HepG2 (cell line): ENCODE measurements at regions not wholly inside any gene's neighbourhood (a gene's known extent, or its start where the extent isn't known, plus 50 kb on each side); places are given as distances from the start of the nearest gene placed in this dataset.

ENCODE experiments used
- ATAC-seq: fragments of 200-7000 bp; cut with Tn5 transposase; 3 replicates; pipeline ENCODE4 v1.9.1; 2020; ENCODE audit warnings: mild to moderate bottlenecking, moderate library complexity
- BruUV-seq: library from RNA; stranded (reverse); fragments of 400-500 nt; replicated peaks from 2 replicates; lab custom pipeline; 2021; lab: Mats Ljungman, UMichigan
- CTCF ChIA-PET: fragments of 300-600 bp; formaldehyde crosslinking; extraction: SDS; loops from one replicate; lab custom pipeline; 2021; ENCODE audit warnings: low total read pairs, inconsistent platforms, low intra/inter-chr PET ratio; lab: Yijun Ruan, JAX
- POLR2A ChIA-PET: fragments of 350-600 bp; sonication (Branson Sonifier 250); formaldehyde crosslinking; loops from one replicate; lab custom pipeline; 2020; ENCODE audit warnings: antibody characterized with exemption, inconsistent platforms; lab: Yijun Ruan, JAX
- DNase-seq: peaks from one replicate; pipeline ENCODE4 v3.0.0-alpha.2; 2015; ENCODE audit warnings: low spot score
- FAIRE-seq: peaks from 3 replicates; lab custom pipeline; 2011; peaks lifted over from hg19 to GRCh38; lab: Jason Lieb, UNC
- H2AFZ ChIP-seq: one replicate; pipeline ENCODE4 v1.6.1; 2011; ENCODE audit warnings: low read length, inconsistent platforms
- H3K27ac ChIP-seq: fragments of 300-600 bp; 3 replicates; pipeline ENCODE4 v1.8.0; 2011; ENCODE audit warnings: mixed run types, mild to moderate bottlenecking, mixed read lengths, low read length, inconsistent platforms; ENCODE audit not compliant: insufficient read depth; ENCODE audit errors: extremely low read length
- H3K27me3 ChIP-seq, 2 experiments: fragments of 200-600 bp in 1 of 2; 2 replicates in 1 of 2; 3 replicates in 1 of 2; pipeline versions ENCODE4 v1.6.0 to v1.8.0; 2011; ENCODE audit warnings: low read length in 2 of 2, mild to moderate bottlenecking in 2 of 2, moderate library complexity in 2 of 2, inconsistent platforms in 1 of 2; ENCODE audit not compliant: insufficient read depth in 2 of 2, control insufficient read depth in 1 of 2
- H3K36me3 ChIP-seq, 2 experiments: fragments of 200-600 bp in 1 of 2; replicated peaks in 1 of 2; 2 replicates in 1 of 2; 3 replicates in 1 of 2; pipeline versions ENCODE4 v1.5.1 to v1.8.0; 2011; ENCODE audit warnings: low read length in 2 of 2, inconsistent platforms in 1 of 2; ENCODE audit not compliant: insufficient read depth in 2 of 2, control insufficient read depth in 1 of 2
- H3K4me1 ChIP-seq: 2 replicates; pipeline ENCODE4 v1.5.1; 2012; ENCODE audit warnings: low read length, inconsistent platforms; ENCODE audit not compliant: insufficient read depth
- H3K4me2 ChIP-seq: 2 replicates; pipeline ENCODE4 v1.6.0; 2011; ENCODE audit warnings: low read depth, low read length, inconsistent platforms
- H3K4me3 ChIP-seq, 3 experiments: fragments of 200-600 bp in 1 of 3; sonication (generic), shearing (Covaris generic) in 1 of 3; replicated peaks in 1 of 3; 2 replicates each; pipeline ENCODE4 v1.5.1; 2011 to 2016; ENCODE audit warnings: low read length in 3 of 3, inconsistent platforms in 2 of 3, low read depth in 2 of 3, mild to moderate bottlenecking in 2 of 3, control low read depth in 1 of 3, mixed read lengths in 1 of 3; ENCODE audit not compliant: insufficient read depth in 1 of 3
- H3K79me2 ChIP-seq: one replicate; pipeline ENCODE4 v1.6.1; 2011; ENCODE audit warnings: low read length, inconsistent platforms; ENCODE audit not compliant: insufficient read depth
- H3K9ac ChIP-seq: 2 replicates; pipeline ENCODE4 v1.6.0; 2011; ENCODE audit warnings: mild to moderate bottlenecking, low read depth, low read length, inconsistent platforms; ENCODE audit not compliant: insufficient read depth
- H3K9me3 ChIP-seq: 2 replicates; pipeline ENCODE4 v1.5.1; 2012; ENCODE audit warnings: mild to moderate bottlenecking, low read length
- H4K20me1 ChIP-seq: 2 replicates; pipeline ENCODE4 v1.6.0; 2011; ENCODE audit warnings: inconsistent platforms, mild to moderate bottlenecking, low read length, moderate library complexity; ENCODE audit not compliant: insufficient read depth
- ATAD3A ChIP-seq: sonication (generic); formaldehyde crosslinking; IDR thresholded peaks from 2 replicates; pipeline ENCODE4 v1.4.0; 2020; ENCODE audit warnings: missing genetic modification reagents
- GATAD1 ChIP-seq: IDR thresholded peaks from 2 replicates; pipeline ENCODE4 v1.6.1; 2016; ENCODE audit warnings: missing genetic modification reagents, missing compliant biosample characterization
- IKZF4 ChIP-seq: sonication (generic); formaldehyde crosslinking; IDR thresholded peaks from 2 replicates; pipeline ENCODE4 v1.5.1; 2020; ENCODE audit warnings: borderline replicate concordance, mild to moderate bottlenecking, low read depth, missing genetic modification reagents; ENCODE audit errors: not compliant biosample characterization
- MYC ChIP-seq: sonication (generic); formaldehyde crosslinking; IDR thresholded peaks from 2 replicates; pipeline ENCODE4 v1.9.0; 2021; ENCODE audit warnings: missing genetic modification reagents, borderline replicate concordance
- PLRG1 ChIP-seq: fragments of 450-650 bp; conservative IDR thresholded peaks from 2 replicates; pipeline ENCODE4 v1.6.1; 2016
- RAD21 ChIP-seq: fragments of 450-650 bp; formaldehyde crosslinking; IDR thresholded peaks from 2 replicates; pipeline ENCODE4 v1.5.0; 2020; ENCODE audit warnings: mild to moderate bottlenecking
- SYNCRIP ChIP-seq: fragments of 200-400 bp; formaldehyde crosslinking; IDR thresholded peaks from 2 replicates; pipeline ENCODE4 v1.6.1; 2018; ENCODE audit warnings: mild to moderate bottlenecking, low read depth, low read length; ENCODE audit not compliant: insufficient read depth
- WIZ ChIP-seq: sonication (generic); formaldehyde crosslinking; IDR thresholded peaks from 2 replicates; pipeline ENCODE4 v1.5.1; 2020; ENCODE audit warnings: mild to moderate bottlenecking, missing genetic modification reagents
- ZSCAN12 ChIP-seq: sonication (generic); formaldehyde crosslinking; IDR thresholded peaks from 2 replicates; pipeline ENCODE4 v1.9.0; 2021; ENCODE audit warnings: mild to moderate bottlenecking, missing genetic modification reagents
- WGBS: methylation state at CpG from one replicate; pipeline ENCODE4 v1.1.6; 2017; ENCODE audit warnings: low lambda C conversion rate; 5-methylcytosine and 5-hydroxymethylcytosine counted together
- in situ Hi-C: cut with HindIII; loops from 2 replicates; pipeline ENCODE4 v1.10.0; 2017; ENCODE audit warnings: low pct_unique_long_range_greater_than_20kb; ENCODE audit not compliant: extremely low pct_ligation_motif_present
- intact Hi-C: fragments of 100-400 bp; cut with micrococcal nuclease; formaldehyde crosslinking; loops from one replicate; pipeline ENCODE4 v1.10.0; 2022; ENCODE audit not compliant: unreplicated experiment
- TF ChIP-seq, protein P1 (sequence below): sonication (generic); formaldehyde crosslinking; IDR thresholded peaks from 2 replicates; pipeline ENCODE4 v1.4.0; 2020; ENCODE audit warnings: mild to moderate bottlenecking, missing genetic modification reagents
- TF ChIP-seq, protein P2 (sequence below): sonication (generic); formaldehyde crosslinking; IDR thresholded peaks from 2 replicates; pipeline ENCODE4 v1.8.1; 2022; ENCODE audit warnings: mild to moderate bottlenecking, missing genetic modification reagents
- TF ChIP-seq, protein P3 (sequence below): sonication (generic); formaldehyde crosslinking; IDR thresholded peaks from 2 replicates; pipeline ENCODE4 v1.4.0; 2020; ENCODE audit warnings: missing genetic modification reagents
- TF ChIP-seq, protein P4 (sequence below), 2 experiments: fragments of 450-650 bp in 1 of 2; sonication (generic) in 1 of 2; formaldehyde crosslinking; IDR thresholded peaks; 2 replicates each; pipeline versions ENCODE4 v1.5.0 to v1.8.0; 2020 to 2022; ENCODE audit warnings: mild to moderate bottlenecking in 1 of 2, missing genetic modification reagents in 1 of 2
- TF ChIP-seq, protein P5 (sequence below): sonication (generic); formaldehyde crosslinking; IDR thresholded peaks from 2 replicates; pipeline ENCODE4 v1.8.1; 2023; ENCODE audit warnings: missing genetic modification reagents, inconsistent platforms, borderline replicate concordance

DNA sequence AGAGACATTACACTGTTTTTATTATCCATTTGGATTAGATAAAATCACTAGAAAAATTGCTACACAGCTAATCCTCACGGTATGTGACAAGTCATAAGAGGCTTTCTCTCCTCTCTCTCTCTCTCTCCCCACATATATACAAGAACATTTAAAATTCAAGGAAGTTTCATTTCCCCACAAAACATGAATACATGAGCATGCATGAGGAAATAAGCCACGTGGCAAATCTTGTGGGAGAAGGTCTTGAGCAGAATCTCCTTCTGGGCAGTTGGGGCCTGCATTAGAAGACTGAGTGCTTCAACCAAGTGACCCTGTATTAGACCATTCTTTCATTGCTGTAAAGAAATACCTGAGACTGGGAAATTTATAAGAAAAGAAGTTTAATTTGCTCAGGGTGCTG is 1313.1 kb downstream of the MRPL39 start:
- no peaks in the 10 kb centered on the region for H3K27me3 ChIP-seq
- H4K20me1 ChIP-seq: no peaks in the 10 kb centered on the region
- CTCF ChIA-PET: no interaction called here
- no peak for ATAC-seq
- WGBS: 0% methylated on average over 2 of the region's 2 CpGs
- no peaks in the 10 kb centered on the region for H3K36me3 ChIP-seq
- POLR2A ChIA-PET: no interaction called here
- H3K4me3 ChIP-seq: no peak overlapping the region
- peaks cover 65% of the 10 kb centered on the region for H3K9me3 ChIP-seq
- H3K79me2 ChIP-seq: no peaks in the 10 kb centered on the region
- no peak for FAIRE-seq
- no peaks in the 10 kb centered on the region for H3K4me1 ChIP-seq
- no peak for DNase-seq
- H2AFZ ChIP-seq: no peak overlapping the region
- H3K4me2 ChIP-seq: no peak overlapping the region
- in situ Hi-C loops (no loop called here), intact Hi-C loops (no loop called here)
- H3K27ac ChIP-seq: no peak overlapping the region
- no peak overlapping the region for H3K9ac ChIP-seq
- no TSS peak for BruUV-seq
- no peak for TF ChIP-seq MYC (CRISPR knock-in tag)
- no peak for TF ChIP-seq ZSCAN12 (CRISPR knock-in tag)
- TF ChIP-seq RAD21 (CRISPR knock-in tag): no peak
- TF ChIP-seq SYNCRIP: no peak
- TF ChIP-seq, protein P1, sequence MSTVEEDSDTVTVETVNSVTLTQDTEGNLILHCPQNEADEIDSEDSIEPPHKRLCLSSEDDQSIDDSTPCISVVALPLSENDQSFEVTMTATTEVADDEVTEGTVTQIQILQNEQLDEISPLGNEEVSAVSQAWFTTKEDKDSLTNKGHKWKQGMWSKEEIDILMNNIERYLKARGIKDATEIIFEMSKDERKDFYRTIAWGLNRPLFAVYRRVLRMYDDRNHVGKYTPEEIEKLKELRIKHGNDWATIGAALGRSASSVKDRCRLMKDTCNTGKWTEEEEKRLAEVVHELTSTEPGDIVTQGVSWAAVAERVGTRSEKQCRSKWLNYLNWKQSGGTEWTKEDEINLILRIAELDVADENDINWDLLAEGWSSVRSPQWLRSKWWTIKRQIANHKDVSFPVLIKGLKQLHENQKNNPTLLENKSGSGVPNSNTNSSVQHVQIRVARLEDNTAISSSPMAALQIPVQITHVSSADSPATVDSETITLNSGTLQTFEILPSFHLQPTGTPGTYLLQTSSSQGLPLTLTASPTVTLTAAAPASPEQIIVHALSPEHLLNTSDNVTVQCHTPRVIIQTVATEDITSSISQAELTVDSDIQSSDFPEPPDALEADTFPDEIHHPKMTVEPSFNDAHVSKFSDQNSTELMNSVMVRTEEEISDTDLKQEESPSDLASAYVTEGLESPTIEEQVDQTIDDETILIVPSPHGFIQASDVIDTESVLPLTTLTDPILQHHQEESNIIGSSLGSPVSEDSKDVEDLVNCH: no peak
- no peak for TF ChIP-seq PLRG1
- no peak for TF ChIP-seq GATAD1
- no peak for TF ChIP-seq WIZ (CRISPR knock-in tag)
- TF ChIP-seq ATAD3A (CRISPR knock-in tag): no peak
- TF ChIP-seq, protein P2, sequence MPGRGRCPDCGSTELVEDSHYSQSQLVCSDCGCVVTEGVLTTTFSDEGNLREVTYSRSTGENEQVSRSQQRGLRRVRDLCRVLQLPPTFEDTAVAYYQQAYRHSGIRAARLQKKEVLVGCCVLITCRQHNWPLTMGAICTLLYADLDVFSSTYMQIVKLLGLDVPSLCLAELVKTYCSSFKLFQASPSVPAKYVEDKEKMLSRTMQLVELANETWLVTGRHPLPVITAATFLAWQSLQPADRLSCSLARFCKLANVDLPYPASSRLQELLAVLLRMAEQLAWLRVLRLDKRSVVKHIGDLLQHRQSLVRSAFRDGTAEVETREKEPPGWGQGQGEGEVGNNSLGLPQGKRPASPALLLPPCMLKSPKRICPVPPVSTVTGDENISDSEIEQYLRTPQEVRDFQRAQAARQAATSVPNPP (CRISPR knock-in tag): no peak
- no peak for TF ChIP-seq IKZF4 (CRISPR knock-in tag)
- TF ChIP-seq, protein P3, sequence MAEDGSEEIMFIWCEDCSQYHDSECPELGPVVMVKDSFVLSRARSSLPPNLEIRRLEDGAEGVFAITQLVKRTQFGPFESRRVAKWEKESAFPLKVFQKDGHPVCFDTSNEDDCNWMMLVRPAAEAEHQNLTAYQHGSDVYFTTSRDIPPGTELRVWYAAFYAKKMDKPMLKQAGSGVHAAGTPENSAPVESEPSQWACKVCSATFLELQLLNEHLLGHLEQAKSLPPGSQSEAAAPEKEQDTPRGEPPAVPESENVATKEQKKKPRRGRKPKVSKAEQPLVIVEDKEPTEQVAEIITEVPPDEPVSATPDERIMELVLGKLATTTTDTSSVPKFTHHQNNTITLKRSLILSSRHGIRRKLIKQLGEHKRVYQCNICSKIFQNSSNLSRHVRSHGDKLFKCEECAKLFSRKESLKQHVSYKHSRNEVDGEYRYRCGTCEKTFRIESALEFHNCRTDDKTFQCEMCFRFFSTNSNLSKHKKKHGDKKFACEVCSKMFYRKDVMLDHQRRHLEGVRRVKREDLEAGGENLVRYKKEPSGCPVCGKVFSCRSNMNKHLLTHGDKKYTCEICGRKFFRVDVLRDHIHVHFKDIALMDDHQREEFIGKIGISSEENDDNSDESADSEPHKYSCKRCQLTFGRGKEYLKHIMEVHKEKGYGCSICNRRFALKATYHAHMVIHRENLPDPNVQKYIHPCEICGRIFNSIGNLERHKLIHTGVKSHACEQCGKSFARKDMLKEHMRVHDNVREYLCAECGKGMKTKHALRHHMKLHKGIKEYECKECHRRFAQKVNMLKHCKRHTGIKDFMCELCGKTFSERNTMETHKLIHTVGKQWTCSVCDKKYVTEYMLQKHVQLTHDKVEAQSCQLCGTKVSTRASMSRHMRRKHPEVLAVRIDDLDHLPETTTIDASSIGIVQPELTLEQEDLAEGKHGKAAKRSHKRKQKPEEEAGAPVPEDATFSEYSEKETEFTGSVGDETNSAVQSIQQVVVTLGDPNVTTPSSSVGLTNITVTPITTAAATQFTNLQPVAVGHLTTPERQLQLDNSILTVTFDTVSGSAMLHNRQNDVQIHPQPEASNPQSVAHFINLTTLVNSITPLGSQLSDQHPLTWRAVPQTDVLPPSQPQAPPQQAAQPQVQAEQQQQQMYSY: no peak
- TF ChIP-seq, protein P4, sequence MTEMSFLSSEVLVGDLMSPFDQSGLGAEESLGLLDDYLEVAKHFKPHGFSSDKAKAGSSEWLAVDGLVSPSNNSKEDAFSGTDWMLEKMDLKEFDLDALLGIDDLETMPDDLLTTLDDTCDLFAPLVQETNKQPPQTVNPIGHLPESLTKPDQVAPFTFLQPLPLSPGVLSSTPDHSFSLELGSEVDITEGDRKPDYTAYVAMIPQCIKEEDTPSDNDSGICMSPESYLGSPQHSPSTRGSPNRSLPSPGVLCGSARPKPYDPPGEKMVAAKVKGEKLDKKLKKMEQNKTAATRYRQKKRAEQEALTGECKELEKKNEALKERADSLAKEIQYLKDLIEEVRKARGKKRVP (CRISPR knock-in tag; IDR thresholded peaks at IDR 0.05): no peak
- TF ChIP-seq, protein P5, sequence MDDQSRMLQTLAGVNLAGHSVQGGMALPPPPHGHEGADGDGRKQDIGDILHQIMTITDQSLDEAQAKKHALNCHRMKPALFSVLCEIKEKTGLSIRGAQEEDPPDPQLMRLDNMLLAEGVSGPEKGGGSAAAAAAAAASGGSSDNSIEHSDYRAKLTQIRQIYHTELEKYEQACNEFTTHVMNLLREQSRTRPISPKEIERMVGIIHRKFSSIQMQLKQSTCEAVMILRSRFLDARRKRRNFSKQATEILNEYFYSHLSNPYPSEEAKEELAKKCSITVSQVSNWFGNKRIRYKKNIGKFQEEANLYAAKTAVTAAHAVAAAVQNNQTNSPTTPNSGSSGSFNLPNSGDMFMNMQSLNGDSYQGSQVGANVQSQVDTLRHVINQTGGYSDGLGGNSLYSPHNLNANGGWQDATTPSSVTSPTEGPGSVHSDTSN (CRISPR knock-in tag): no peak
